ENCODE measurements at regions not wholly inside any gene's neighbourhood (a gene's known extent, or its start where the extent isn't known, plus 50 kb on each side); places are given as distances from the start of the nearest gene placed in this dataset.

DNA sequence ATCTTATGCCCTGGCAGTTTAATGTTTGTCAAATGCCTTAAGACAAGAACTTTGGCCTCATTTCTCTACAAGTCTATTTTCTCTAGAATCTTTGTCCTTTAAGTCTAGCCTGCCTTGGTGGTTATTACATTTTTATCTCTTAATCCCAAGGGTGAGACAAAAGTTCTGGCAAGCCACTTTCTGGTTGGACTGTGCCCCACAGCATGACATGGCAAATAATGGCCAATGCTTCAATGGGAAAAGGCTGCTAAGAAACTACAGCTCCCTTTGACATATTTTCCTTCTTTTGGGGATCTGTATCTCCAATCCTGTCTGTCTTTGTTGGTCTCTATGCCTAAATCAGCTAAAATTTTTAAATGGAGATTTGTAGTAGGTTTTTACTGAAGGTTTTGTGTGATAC lies 181.6 kb upstream of the MBNL1 start (continued):
- TF ChIP-seq SP4 (IDR thresholded peaks at IDR 0.05; ENCODE audit: low read length): no peak
- no peak for TF ChIP-seq SIN3A (conservative IDR thresholded peaks at IDR 0.05 in 1 of 2, IDR thresholded peaks at IDR 0.05 in 1 of 2; ENCODE audit: low read depth in 1 of 2, low read length in 2 of 2)
- TF ChIP-seq BRCA1 (IDR thresholded peaks at IDR 0.05; ENCODE audit: low read depth, low read length): no peak
- TF ChIP-seq RBBP5 (IDR thresholded peaks at IDR 0.05; ENCODE audit: borderline replicate concordance, low read depth, low read length): no peak
- no peak for TF ChIP-seq SP1 (IDR thresholded peaks at IDR 0.05; ENCODE audit: low read depth, low read length)
- no peak for TF ChIP-seq TAF7 (optimal IDR thresholded peaks at IDR 0.05; ENCODE audit: borderline replicate concordance, low read depth, low read length)
